Psoas muscle (tissue), 7 donors: ENCODE measurements at regions not wholly inside any gene's neighbourhood (a gene's known extent, or its start where the extent isn't known, plus 50 kb on each side); places are given as distances from the start of the nearest gene placed in this dataset.

ENCODE experiments used
- ATAC-seq, 4 donors: fragments of 200-7000 bp; cut with Tn5 transposase; one replicate each; pipeline ENCODE4 v1.9.1; 2020; ENCODE audit warnings: moderate library complexity in 3 of 4, mild to moderate bottlenecking in 2 of 4
- DNase-seq, 2 donors: peaks; one replicate each; pipeline ENCODE4 v3.0.0-alpha.2; 2020
- H3K27ac ChIP-seq: fragments of 200-600 bp; one replicate; pipeline ENCODE4 v1.8.0; 2022
- H3K27me3 ChIP-seq, 3 donors: fragments of 200-600 bp in 1 of 3; one replicate each; pipeline versions ENCODE4 v1.6.1 to v1.8.0; 2013 to 2022; ENCODE audit warnings: low read length in 2 of 3, mild to moderate bottlenecking in 2 of 3, moderate library complexity in 1 of 3; ENCODE audit not compliant: insufficient read depth in 3 of 3
- H3K36me3 ChIP-seq, 2 donors: fragments of 200-600 bp in 1 of 2; one replicate each; pipeline versions ENCODE4 v1.6.1 to v1.8.0; 2013 to 2022; ENCODE audit warnings: low read depth in 1 of 2, mild to moderate bottlenecking in 1 of 2, moderate library complexity in 1 of 2; ENCODE audit not compliant: insufficient read depth in 1 of 2
- H3K4me1 ChIP-seq: fragments of 200-600 bp; one replicate; pipeline ENCODE4 v1.8.0; 2022
- H3K4me3 ChIP-seq: fragments of 200-600 bp; one replicate; pipeline ENCODE4 v1.8.0; 2022; ENCODE audit warnings: mild to moderate bottlenecking
- H3K9me3 ChIP-seq: fragments of 200-600 bp; one replicate; pipeline ENCODE4 v1.8.0; 2022
- WGBS, 3 donors: extraction: QIAGEN DNeasy Blood & Tissue Kit; methylation state at CpG; one replicate each; pipeline versions ENCODE4 v1.1.6 to v1.1.7; 2013; 5-methylcytosine and 5-hydroxymethylcytosine counted together
- intact Hi-C, 2 donors: fragments of 100-400 bp; cut with DNase I; formaldehyde crosslinking; loops; one replicate each; pipeline versions ENCODE4 v1.11.0 to v1.14.2; 2022
- TF ChIP-seq, protein P1 (sequence below): fragments of 200-600 bp; IDR thresholded peaks from one replicate; pipeline ENCODE4 v1.8.0; 2022; ENCODE audit warnings: antibody characterized with exemption
- donor health status: healthy with polysubstance abuse.
- donor health status: DM: no; HTN: no; CAD: no; lungs with moderate emphysema.
- donor health status: Bipolar disorder and iron deficiency.
- donor health status: healthy.
- donor health status: DM: yes; HTN: yes; CAD: no.
- donor health status: DM: no; HTN: no; CAD: no.
- donor health status: DM: yes; HTN: yes; CAD: no.

GRCh38 chr12:18811273-18811672 is 73.4 kb downstream of the CAPZA3 start:
- H3K9me3 ChIP-seq, result no peaks in the 10 kb centered on the region
- H3K27ac ChIP-seq, result no peak overlapping the region
- TF ChIP-seq, protein P1, sequence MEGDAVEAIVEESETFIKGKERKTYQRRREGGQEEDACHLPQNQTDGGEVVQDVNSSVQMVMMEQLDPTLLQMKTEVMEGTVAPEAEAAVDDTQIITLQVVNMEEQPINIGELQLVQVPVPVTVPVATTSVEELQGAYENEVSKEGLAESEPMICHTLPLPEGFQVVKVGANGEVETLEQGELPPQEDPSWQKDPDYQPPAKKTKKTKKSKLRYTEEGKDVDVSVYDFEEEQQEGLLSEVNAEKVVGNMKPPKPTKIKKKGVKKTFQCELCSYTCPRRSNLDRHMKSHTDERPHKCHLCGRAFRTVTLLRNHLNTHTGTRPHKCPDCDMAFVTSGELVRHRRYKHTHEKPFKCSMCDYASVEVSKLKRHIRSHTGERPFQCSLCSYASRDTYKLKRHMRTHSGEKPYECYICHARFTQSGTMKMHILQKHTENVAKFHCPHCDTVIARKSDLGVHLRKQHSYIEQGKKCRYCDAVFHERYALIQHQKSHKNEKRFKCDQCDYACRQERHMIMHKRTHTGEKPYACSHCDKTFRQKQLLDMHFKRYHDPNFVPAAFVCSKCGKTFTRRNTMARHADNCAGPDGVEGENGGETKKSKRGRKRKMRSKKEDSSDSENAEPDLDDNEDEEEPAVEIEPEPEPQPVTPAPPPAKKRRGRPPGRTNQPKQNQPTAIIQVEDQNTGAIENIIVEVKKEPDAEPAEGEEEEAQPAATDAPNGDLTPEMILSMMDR, result no peak

DNA sequence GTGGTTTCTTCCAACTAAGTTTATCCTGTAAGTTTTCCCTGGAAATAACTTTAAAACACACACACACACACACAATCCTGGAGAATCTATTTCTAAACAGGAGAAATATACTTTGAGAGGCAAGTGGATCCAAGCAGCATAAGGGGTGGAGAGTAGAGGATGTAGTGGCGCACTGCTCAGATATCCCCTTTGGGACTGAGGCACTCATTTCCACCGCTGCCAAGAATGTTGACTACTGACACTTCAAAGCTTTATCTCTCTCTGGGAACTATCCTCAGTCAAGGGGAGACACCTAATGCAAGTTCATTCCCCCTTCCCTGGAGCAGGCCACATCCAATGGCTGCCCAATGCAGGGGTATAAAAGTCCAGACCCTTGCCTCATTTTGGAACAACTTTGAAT is 75.8 kb downstream of the CAPZA3 start:
- no peak overlapping the region for H3K27ac ChIP-seq
- DNase-seq (no peak), ATAC-seq (no peak)
- TF ChIP-seq, protein P1, result no peak
- WGBS, 3 donors, result 55 to 64% (median 63%) methylated on average over 2 of the region's 2 CpGs
- intact Hi-C loops, result no loop called here
- H3K4me3 ChIP-seq, result no peak overlapping the region
- no peaks in the 10 kb centered on the region for H3K4me1 ChIP-seq
- H3K9me3 ChIP-seq, result no peaks in the 10 kb centered on the region
- H3K36me3 ChIP-seq, result no peaks in the 10 kb centered on the region
- no peaks in the 10 kb centered on the region for H3K27me3 ChIP-seq

More at GRCh38 chr12:18811273-18811672, 73.4 kb downstream of the CAPZA3 start:
- ATAC-seq, result no peak
- intact Hi-C loops, result no loop called here
- Histone ChIP-seq H3K27me3 (no peaks in the 10 kb centered on the region), H3K4me1 (no peaks in the 10 kb centered on the region), H3K36me3 (no peaks in the 10 kb centered on the region), H3K4me3 (no peak overlapping the region)
- WGBS, 3 donors, result 75 to 81% (median 76%) methylated on average over 3 of the region's 3 CpGs
- no peak for DNase-seq

- Histone ChIP-seq H3K36me3 (no peaks in the 10 kb centered on the region), H3K9me3 (no peaks in the 10 kb centered on the region), H3K4me3 (no peak overlapping the region), H3K27me3 (no peaks in the 10 kb centered on the region), H3K27ac (no peak overlapping the region), H3K4me1 (no peaks in the 10 kb centered on the region)
- WGBS, 3 donors, result 78 to 86% (median 83%) methylated on average over 6 of the region's 6 CpGs
- TF ChIP-seq, protein P1, result no peak
- intact Hi-C loops, result no loop called here
- DNase-seq (no peak), ATAC-seq (no peak)
These were observed 80.8 kb downstream of the CAPZA3 start for GRCh38 chr12:18818579-18819268.

- Histone ChIP-seq H3K4me3 (no peak overlapping the region), H3K27me3 (no peaks in the 10 kb centered on the region), H3K4me1 (no peaks in the 10 kb centered on the region), H3K9me3 (no peaks in the 10 kb centered on the region), H3K27ac (no peak overlapping the region), H3K36me3 (no peaks in the 10 kb centered on the region)
- 86 to 90% (median 89%) methylated on average over 7 of the region's 7 CpGs for WGBS, 3 donors
- DNase-seq (no peak), ATAC-seq (no peak)
- intact Hi-C loops, result no loop called here
- TF ChIP-seq, protein P1, result no peak
These were observed 81.6 kb downstream of the CAPZA3 start for GRCh38 chr12:18819484-18819883.

DNA sequence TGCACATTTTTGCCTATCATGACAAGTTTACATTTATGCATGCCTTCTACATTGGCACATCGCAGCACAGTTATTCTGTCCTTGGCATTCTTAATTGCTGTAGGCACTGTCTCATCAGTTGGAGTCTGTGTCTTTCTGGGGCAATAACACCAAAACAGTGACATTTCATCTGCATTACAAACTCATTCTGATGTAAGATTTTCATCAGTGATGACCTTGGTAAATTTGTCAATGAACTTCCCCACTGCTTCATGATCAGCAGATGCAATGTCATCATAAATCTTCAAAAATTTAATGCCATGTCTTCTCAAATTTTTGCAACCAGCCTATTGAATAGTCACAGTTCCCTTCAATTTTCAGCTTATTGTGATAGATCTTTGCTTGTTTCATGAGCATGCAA is 85.5 kb downstream of the CAPZA3 start:
- intact Hi-C loops, result no loop called here
- ATAC-seq (no peak), DNase-seq (no peak)

More for the DNA sequence above, 85.5 kb downstream of the CAPZA3 start:
- Histone ChIP-seq H3K27ac (no peak overlapping the region), H3K36me3 (no peaks in the 10 kb centered on the region), H3K4me1 (no peaks in the 10 kb centered on the region), H3K9me3 (peaks cover 1% of the 10 kb centered on the region), H3K4me3 (no peak overlapping the region), H3K27me3 (no peaks in the 10 kb centered on the region)
- 86 to 96% (median 87%) methylated on average over 1 of the region's 1 CpG for WGBS, 3 donors
- TF ChIP-seq, protein P1, result no peak
